GM12865 (cell line): ENCODE measurements at regions not wholly inside any gene's neighbourhood (a gene's known extent, or its start where the extent isn't known, plus 50 kb on each side); places are given as distances from the start of the nearest gene placed in this dataset.

Experiments
- DNase-seq: peaks from one replicate; pipeline ENCODE4 v3.0.0; 2010; ENCODE audit warnings: low read depth
- H3K4me3 ChIP-seq: 2 replicates; pipeline ENCODE4 v1.5.1; 2011; ENCODE audit warnings: mild to moderate bottlenecking, low read depth, low read length, control low read depth
- TF ChIP-seq, protein P1 (sequence below): IDR thresholded peaks from 2 replicates; pipeline ENCODE4 v1.5.1; 2011; ENCODE audit warnings: low read length, control low read depth, low read depth, inconsistent platforms; ENCODE audit not compliant: insufficient read depth; ENCODE audit errors: missing control alignments

DNA sequence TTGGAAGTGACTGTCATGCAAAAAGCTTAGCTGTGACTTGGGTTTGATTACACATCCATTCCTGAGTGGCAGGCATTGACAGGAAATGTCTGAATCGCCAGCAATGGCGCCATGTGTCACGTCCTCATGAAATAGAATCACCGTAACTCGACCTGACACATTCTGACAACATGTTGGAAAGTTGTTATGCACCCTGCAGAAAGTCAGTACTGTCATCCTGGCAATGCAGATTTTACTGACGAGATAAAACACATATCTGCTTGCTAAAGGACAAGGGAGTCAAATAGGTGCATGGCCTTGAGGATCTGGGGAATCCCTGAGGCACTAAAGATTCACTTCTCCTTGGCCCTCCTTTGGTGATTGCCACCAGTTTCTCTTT, 344.2 kb downstream of the SPATA31D1 start:
- TF ChIP-seq, protein P1, sequence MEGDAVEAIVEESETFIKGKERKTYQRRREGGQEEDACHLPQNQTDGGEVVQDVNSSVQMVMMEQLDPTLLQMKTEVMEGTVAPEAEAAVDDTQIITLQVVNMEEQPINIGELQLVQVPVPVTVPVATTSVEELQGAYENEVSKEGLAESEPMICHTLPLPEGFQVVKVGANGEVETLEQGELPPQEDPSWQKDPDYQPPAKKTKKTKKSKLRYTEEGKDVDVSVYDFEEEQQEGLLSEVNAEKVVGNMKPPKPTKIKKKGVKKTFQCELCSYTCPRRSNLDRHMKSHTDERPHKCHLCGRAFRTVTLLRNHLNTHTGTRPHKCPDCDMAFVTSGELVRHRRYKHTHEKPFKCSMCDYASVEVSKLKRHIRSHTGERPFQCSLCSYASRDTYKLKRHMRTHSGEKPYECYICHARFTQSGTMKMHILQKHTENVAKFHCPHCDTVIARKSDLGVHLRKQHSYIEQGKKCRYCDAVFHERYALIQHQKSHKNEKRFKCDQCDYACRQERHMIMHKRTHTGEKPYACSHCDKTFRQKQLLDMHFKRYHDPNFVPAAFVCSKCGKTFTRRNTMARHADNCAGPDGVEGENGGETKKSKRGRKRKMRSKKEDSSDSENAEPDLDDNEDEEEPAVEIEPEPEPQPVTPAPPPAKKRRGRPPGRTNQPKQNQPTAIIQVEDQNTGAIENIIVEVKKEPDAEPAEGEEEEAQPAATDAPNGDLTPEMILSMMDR, result no peak
- H3K4me3 ChIP-seq, result no peak overlapping the region
- no peak for DNase-seq

DNA sequence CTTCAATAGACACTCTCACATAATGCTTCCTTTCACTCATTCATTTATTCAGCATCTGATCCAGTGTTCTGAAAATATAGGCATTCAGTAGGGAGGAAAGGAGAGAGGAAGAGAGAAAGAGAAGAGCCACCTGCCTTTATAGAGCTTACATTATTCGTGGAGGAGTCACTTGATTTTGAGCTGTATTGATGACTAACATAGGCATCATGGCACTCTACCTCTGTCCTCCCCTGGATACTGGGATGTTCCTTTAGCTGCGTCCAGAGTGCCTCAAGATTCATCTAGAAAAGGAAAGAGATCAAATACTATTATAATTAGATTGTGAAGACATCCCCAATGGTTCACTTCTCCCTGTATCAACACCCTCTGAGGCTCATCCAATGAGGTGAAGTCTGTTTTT, 345.1 kb downstream of the SPATA31D1 start:
- no peak for DNase-seq
- H3K4me3 ChIP-seq, result no peak overlapping the region
- TF ChIP-seq, protein P1, result no peak

DNA sequence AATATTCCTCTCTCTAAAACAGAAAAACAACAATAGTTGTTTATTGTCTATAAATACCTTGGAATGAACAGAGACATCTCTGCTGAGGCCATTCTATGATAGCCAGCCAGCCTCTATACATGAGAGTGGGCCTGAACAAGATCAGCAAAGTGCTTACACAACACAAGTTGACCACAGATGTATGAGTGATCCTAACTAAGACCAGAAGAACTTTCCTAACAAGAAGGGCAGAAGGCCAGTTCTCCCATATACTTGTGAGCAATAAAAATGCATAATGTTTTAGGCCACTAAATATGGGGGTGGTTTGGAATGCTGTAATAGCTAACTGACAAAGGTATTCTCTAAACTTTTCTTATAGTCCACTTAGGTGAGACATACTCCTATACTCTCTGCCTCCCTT, 345.7 kb downstream of the SPATA31D1 start:
- H3K4me3 ChIP-seq, result no peak overlapping the region
- no peak for DNase-seq
- TF ChIP-seq, protein P1, result no peak

DNA sequence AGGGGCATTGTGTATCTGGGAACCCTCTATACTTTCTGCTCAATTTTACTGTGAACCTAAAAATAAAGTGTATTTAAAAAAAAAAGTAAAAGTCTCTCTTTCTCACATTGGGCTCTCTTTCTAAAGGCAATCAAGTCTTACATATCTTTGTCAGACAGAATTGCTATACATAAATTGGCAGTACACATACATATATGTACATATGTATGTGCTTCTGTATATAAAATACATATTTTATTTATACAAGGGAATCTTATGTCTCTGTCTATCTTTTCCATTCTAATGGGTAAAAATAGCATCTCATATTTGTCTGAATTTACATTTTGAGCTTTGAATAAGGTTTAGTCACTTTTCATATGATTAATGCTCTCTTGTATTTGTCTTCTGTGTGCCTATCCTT, 348.8 kb downstream of the SPATA31D1 start:
- H3K4me3 ChIP-seq, result no peak overlapping the region
- TF ChIP-seq, protein P1, result no peak
- no peak for DNase-seq

DNA sequence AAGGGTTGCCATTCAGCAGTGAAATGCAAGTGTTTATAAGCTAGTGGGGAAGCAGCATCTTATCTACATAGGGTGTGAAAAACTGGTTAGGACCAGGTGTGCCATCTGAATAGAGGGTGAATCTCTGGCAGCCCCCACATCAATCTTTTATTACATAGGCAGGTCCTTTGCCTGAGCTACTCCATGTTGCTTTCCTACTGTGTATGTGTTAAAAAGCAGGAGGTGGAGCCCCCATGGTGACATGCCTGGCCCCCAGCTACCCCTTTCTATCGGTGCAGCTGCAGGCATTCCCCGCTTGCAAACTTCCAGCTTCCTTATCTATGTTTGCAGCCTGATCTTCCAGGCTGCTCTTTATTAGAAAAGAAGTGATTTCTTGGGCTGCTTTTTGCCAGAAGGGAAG, 353.5 kb downstream of the SPATA31D1 start:
- TF ChIP-seq, protein P1, result no peak
- DNase-seq, result no peak
- H3K4me3 ChIP-seq, result no peak overlapping the region

DNA sequence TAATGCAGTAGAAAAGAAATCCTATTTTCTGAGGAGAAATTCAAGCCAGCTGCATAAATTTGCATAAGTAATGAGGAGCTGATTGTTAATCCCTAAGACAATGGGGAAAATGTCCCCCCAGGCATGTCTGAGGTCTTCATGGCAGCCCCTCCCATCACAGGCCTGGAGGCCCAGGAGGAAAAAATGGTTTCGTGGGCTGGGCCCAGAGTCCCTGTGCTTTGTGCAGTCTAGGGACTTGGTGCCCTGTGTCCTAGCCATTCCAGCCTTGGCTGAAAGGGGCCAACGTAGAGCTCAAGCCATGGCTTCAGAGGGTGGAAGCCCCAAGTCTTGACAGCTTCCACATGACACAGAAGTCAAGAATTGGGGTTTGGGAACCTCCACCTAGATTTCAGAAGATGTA, 357.5 kb downstream of the SPATA31D1 start:
- TF ChIP-seq, protein P1, result no peak
- DNase-seq, result no peak
- H3K4me3 ChIP-seq, result no peak overlapping the region

DNA sequence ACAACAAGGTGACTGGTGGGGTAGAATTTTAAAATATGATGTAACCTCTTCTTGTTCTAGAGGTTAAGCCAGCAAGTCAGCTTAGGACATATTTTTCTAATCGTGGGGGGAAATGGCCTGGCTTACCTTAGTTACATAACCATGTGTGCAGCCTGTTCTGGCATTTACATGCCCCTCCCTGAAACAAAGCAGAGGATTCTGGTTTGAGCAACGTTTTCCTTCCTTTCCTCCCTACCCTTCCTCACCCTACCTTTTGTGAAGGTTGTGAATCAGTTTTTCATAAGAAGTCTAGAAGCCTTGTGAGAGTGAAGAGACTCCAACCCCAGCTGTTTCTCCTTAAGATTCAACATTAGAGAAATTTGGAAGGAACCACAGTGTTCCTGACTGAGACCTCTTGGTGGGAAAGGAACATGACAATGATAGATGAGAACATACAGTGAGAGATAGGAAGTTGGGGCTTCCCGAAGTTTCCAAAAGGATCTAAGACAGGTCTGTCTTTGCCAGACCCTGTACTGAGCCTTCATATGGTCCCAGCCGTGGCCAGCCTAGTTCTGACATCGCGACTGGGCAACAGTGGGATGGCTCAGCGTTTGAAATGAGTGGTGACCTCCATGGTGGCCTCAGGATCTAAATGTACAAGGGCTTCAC, 365.2 kb downstream of the SPATA31D1 start:
- no peak for DNase-seq
- TF ChIP-seq, protein P1, result no peak
- no peak overlapping the region for H3K4me3 ChIP-seq
